OCI-LY3 (cell line): ENCODE measurements at regions not wholly inside any gene's neighbourhood (a gene's known extent, or its start where the extent isn't known, plus 50 kb on each side); places are given as distances from the start of the nearest gene placed in this dataset.

Source experiments
- EZH2phosphoT487 ChIP-seq: fragments of 200-600 bp; shearing (Covaris generic); IDR thresholded peaks from 2 replicates; pipeline ENCODE4 v1.6.1; 2018; ENCODE audit warnings: antibody characterized with exemption, mixed run types, low read depth
- TF ChIP-seq, protein P1 (sequence below): fragments of 200-600, 300-600 bp; sonication (generic); IDR thresholded peaks from 2 replicates; pipeline ENCODE4 v1.5.1; 2014; ENCODE audit warnings: antibody characterized with exemption, low read length, low read depth

DNA sequence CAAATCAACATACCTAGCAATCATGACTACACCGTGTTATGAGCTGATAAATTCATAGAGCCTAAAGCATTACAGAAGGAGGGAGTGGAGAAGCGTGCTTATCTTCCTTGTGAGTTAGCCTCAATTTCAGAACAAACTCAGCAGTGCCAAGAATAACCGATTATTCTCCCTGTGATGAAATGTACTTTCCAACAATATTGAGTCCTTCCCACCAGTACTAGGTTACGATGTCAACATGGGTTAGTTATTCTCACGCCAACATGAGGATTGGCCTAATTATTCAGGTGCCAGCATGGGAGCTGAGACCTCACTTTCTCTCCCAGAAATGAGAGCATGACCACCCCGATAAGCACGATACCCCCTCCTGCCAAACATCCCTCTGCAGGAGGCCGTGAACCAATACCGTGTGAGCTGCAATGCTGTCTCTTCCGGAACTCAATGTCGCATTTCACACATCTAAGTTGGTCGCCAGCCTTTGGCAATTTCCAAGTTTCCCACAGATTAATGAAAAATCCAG lies 193.7 kb downstream of the ENC1 start:
- TF ChIP-seq, protein P1, sequence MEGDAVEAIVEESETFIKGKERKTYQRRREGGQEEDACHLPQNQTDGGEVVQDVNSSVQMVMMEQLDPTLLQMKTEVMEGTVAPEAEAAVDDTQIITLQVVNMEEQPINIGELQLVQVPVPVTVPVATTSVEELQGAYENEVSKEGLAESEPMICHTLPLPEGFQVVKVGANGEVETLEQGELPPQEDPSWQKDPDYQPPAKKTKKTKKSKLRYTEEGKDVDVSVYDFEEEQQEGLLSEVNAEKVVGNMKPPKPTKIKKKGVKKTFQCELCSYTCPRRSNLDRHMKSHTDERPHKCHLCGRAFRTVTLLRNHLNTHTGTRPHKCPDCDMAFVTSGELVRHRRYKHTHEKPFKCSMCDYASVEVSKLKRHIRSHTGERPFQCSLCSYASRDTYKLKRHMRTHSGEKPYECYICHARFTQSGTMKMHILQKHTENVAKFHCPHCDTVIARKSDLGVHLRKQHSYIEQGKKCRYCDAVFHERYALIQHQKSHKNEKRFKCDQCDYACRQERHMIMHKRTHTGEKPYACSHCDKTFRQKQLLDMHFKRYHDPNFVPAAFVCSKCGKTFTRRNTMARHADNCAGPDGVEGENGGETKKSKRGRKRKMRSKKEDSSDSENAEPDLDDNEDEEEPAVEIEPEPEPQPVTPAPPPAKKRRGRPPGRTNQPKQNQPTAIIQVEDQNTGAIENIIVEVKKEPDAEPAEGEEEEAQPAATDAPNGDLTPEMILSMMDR: no peak
- no peak for TF ChIP-seq EZH2phosphoT487
